GM18909 (cell line): ENCODE measurements at regions not wholly inside any gene's neighbourhood (a gene's known extent, or its start where the extent isn't known, plus 50 kb on each side); places are given as distances from the start of the nearest gene placed in this dataset.

Experiments
- ATAC-seq: cut with Tn5 transposase; IDR thresholded peaks from one replicate; pipeline ENCODE4 v1.9.1; 2021; ENCODE audit warnings: mild to moderate bottlenecking; ENCODE audit not compliant: unreplicated experiment, poor library complexity

GRCh38 chr6:105800871-105801270 is 285.3 kb upstream of the PRDM1 start:
- ATAC-seq = no peak

- no peak for ATAC-seq
Observed at GRCh38 chr6:105800398-105800797, 285.7 kb upstream of the PRDM1 start.

GRCh38 chr6:105799056-105799455 is 287.1 kb upstream of the PRDM1 start:
- ATAC-seq = no peak

GRCh38 chr6:105797983-105798453 is 288.1 kb upstream of the PRDM1 start:
- ATAC-seq = no peak

GRCh38 chr6:105797286-105797979 is 288.7 kb upstream of the PRDM1 start:
- ATAC-seq = no peak

- no peak for ATAC-seq
Observed at GRCh38 chr6:105795913-105796517, 290.1 kb upstream of the PRDM1 start.

GRCh38 chr6:105795366-105795765 is 290.8 kb upstream of the PRDM1 start:
- ATAC-seq = no peak

- no peak for ATAC-seq
Observed at GRCh38 chr6:105794870-105795269, 291.3 kb upstream of the PRDM1 start.

GRCh38 chr6:105794239-105794638 is 291.9 kb upstream of the PRDM1 start:
- ATAC-seq = no peak

- ATAC-seq = peak; percentile 41
Observed at GRCh38 chr6:105793130-105793529, 293.0 kb upstream of the PRDM1 start.

GRCh38 chr6:105791583-105792318 is 294.4 kb upstream of the PRDM1 start:
- ATAC-seq = peak; percentile 40

GRCh38 chr6:105791179-105791578 is 295.0 kb upstream of the PRDM1 start:
- no peak for ATAC-seq

GRCh38 chr6:105790635-105791034 is 295.5 kb upstream of the PRDM1 start:
- no peak for ATAC-seq

GRCh38 chr6:105789935-105790334 is 296.2 kb upstream of the PRDM1 start:
- no peak for ATAC-seq

GRCh38 chr6:105787747-105788146 is 298.4 kb upstream of the PRDM1 start:
- no peak for ATAC-seq

- ATAC-seq = peak; percentile 77
Observed at GRCh38 chr6:105786890-105787655, 299.1 kb upstream of the PRDM1 start.

GRCh38 chr6:105786449-105786848 is 299.7 kb upstream of the PRDM1 start:
- no peak for ATAC-seq

GRCh38 chr6:105785066-105785811 is 300.9 kb upstream of the PRDM1 start:
- no peak for ATAC-seq

GRCh38 chr6:105784179-105784578 is 302.0 kb upstream of the PRDM1 start:
- no peak for ATAC-seq
